ENCODE measurements at regions not wholly inside any gene's neighbourhood (a gene's known extent, or its start where the extent isn't known, plus 50 kb on each side); places are given as distances from the start of the nearest gene placed in this dataset.

DNA sequence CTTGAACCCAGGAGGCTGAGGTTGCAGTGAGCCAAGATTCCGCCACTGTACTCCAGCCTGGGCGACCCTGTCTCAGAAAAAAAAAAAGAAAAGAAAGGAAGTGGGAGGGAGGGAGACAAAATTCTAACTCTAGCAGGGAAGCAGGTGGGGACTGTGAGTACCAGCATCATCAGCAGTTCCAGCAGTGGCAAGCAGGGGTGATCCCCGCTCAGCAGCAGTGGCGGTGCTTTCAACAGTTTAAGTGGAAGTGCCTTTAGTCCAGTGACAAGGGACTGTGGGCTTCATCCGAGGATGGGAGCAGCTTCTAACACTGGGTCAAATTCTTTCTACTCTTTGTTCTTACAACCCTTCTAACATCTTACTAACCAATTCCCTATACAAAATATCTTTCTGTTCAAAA lies 858.1 kb upstream of the ADAMTS5 start:
- DNase-seq (no peak), ATAC-seq (ENCODE audit: insufficient read depth, low FRiP score) (no peak)
- H3K27ac ChIP-seq (ENCODE audit: low read depth in 1 of 2, low read length in 1 of 2): no peak overlapping the region
- 85 to 87% methylated on average over 5 of the region's 5 CpGs for WGBS, 2 donors
- no peaks in the 10 kb centered on the region for H3K9me3 ChIP-seq (ENCODE audit: control insufficient read depth in 4 of 4, insufficient read depth in 3 of 4, low read length in 3 of 4)
- H3K4me3 ChIP-seq: no peak overlapping the region
- H3K4me1 ChIP-seq (ENCODE audit: control insufficient read depth in 5 of 5, insufficient read depth in 5 of 5, low read length in 5 of 5): peaks cover 0 to 3% (median 0%) of the 10 kb centered on the region in 5 donors
- no peak overlapping the region for H3K9ac ChIP-seq (ENCODE audit: insufficient read depth in 1 of 2, low read length in 2 of 2)
- no peak for TF ChIP-seq CTCF (IDR thresholded peaks at IDR 0.05; ENCODE audit: control extremely low read depth, extremely low read depth)
- no peaks in the 10 kb centered on the region for H3K36me3 ChIP-seq (ENCODE audit: control insufficient read depth in 4 of 4, insufficient read depth in 4 of 4, low read length in 4 of 4)
- no peaks in the 10 kb centered on the region for H3K27me3 ChIP-seq (ENCODE audit: control insufficient read depth in 3 of 3, insufficient read depth in 3 of 3, low read length in 2 of 3)

- WGBS, 2 donors: 76 to 80% methylated on average over 8 of the region's 8 CpGs
- Histone ChIP-seq H3K4me3 (no peak overlapping the region), H3K9ac (ENCODE audit: insufficient read depth in 1 of 2, low read length in 2 of 2) (no peak overlapping the region), H3K4me1 (ENCODE audit: control insufficient read depth in 5 of 5, insufficient read depth in 5 of 5, low read length in 5 of 5) (peaks cover 0 to 6% (median 0%) of the 10 kb centered on the region in 5 donors), H3K27ac (ENCODE audit: low read depth in 1 of 2, low read length in 1 of 2) (no peak overlapping the region), H3K36me3 (ENCODE audit: control insufficient read depth in 4 of 4, insufficient read depth in 4 of 4, low read length in 4 of 4) (no peaks in the 10 kb centered on the region), H3K9me3 (ENCODE audit: control insufficient read depth in 4 of 4, insufficient read depth in 3 of 4, low read length in 3 of 4) (no peaks in the 10 kb centered on the region), H3K27me3 (ENCODE audit: control insufficient read depth in 3 of 3, insufficient read depth in 3 of 3, low read length in 2 of 3) (no peaks in the 10 kb centered on the region)
- TF ChIP-seq CTCF (IDR thresholded peaks at IDR 0.05; ENCODE audit: control extremely low read depth, extremely low read depth): no peak
- DNase-seq (no peak), ATAC-seq (ENCODE audit: insufficient read depth, low FRiP score) (no peak)
Measured at GRCh38 chr21:27823652-27824201, 856.8 kb upstream of the ADAMTS5 start.

DNA sequence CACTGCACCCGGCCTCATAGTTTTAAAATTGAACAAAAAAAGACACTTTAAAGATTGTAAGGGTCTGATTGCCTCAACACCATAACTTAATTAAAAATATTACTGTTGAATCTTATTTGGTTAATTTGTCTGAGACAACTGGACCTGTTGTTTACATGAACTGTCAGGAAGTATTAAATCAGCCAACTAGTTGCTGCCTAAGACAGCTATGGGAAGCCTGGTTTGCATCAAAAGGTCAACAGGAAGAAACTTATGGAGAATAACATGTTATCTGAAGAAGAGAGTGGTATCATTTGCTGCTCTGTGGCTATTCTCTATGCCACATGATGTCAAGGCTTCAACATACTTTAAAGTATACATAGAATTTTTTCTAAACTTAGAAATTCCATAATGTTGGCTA lies 853.5 kb upstream of the ADAMTS5 start:
- Histone ChIP-seq H3K27me3 (ENCODE audit: control insufficient read depth in 3 of 3, insufficient read depth in 3 of 3, low read length in 2 of 3) (no peaks in the 10 kb centered on the region), H3K27ac (ENCODE audit: low read depth in 1 of 2, low read length in 1 of 2) (no peak overlapping the region), H3K36me3 (ENCODE audit: control insufficient read depth in 4 of 4, insufficient read depth in 4 of 4, low read length in 4 of 4) (no peaks in the 10 kb centered on the region), H3K9ac (ENCODE audit: insufficient read depth in 1 of 2, low read length in 2 of 2) (no peak overlapping the region), H3K4me3 (no peak overlapping the region), H3K4me1 (ENCODE audit: control insufficient read depth in 5 of 5, insufficient read depth in 5 of 5, low read length in 5 of 5) (peaks cover 1 to 10% (median 9%) of the 10 kb centered on the region in 5 donors), H3K9me3 (ENCODE audit: control insufficient read depth in 4 of 4, insufficient read depth in 3 of 4, low read length in 3 of 4) (no peaks in the 10 kb centered on the region)
- DNase-seq (no peak), ATAC-seq (ENCODE audit: insufficient read depth, low FRiP score) (no peak)
- WGBS, 2 donors: 91 to 92% methylated on average over 1 of the region's 1 CpG
- TF ChIP-seq CTCF (IDR thresholded peaks at IDR 0.05; ENCODE audit: control extremely low read depth, extremely low read depth): no peak

DNA sequence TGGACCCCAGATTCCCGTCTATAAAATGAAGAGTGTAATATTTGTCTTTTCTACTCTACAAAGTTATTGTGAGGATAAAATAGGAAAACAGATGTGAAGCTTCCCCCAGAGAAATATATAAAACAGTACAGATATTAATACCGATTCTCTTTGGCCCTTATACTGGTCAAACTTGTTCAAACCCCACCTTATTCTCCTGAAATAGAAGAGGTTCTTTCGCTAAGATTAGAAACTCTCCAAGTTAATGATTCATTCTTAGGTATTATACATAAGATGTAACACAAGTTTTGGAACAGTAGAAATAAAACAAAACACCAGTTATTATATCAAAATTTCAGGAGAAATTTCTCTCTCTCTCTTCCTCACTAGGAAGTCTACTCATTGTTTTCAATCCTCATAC lies 852.4 kb upstream of the ADAMTS5 start:
- Histone ChIP-seq H3K27me3 (ENCODE audit: control insufficient read depth in 3 of 3, insufficient read depth in 3 of 3, low read length in 2 of 3) (no peaks in the 10 kb centered on the region), H3K27ac (ENCODE audit: low read depth in 1 of 2, low read length in 1 of 2) (peak overlapping the region in 1 of 2 donors; percentile 47), H3K9ac (ENCODE audit: insufficient read depth in 1 of 2, low read length in 2 of 2) (no peak overlapping the region), H3K4me3 (no peak overlapping the region), H3K4me1 (ENCODE audit: control insufficient read depth in 5 of 5, insufficient read depth in 5 of 5, low read length in 5 of 5) (peaks cover 1 to 14% (median 10%) of the 10 kb centered on the region in 5 donors), H3K36me3 (ENCODE audit: control insufficient read depth in 4 of 4, insufficient read depth in 4 of 4, low read length in 4 of 4) (no peaks in the 10 kb centered on the region), H3K9me3 (ENCODE audit: control insufficient read depth in 4 of 4, insufficient read depth in 3 of 4, low read length in 3 of 4) (no peaks in the 10 kb centered on the region)
- DNase-seq (peak in 1 of 3 donors; percentile 60), ATAC-seq (ENCODE audit: insufficient read depth, low FRiP score) (peak; percentile 64)
- TF ChIP-seq CTCF (IDR thresholded peaks at IDR 0.05; ENCODE audit: control extremely low read depth, extremely low read depth): no peak
- 63 to 73% methylated on average over 3 of the region's 3 CpGs for WGBS, 2 donors

Measured in lung (tissue), 11 donors.